OCI-LY1 (cell line): ENCODE measurements at regions not wholly inside any gene's neighbourhood (a gene's known extent, or its start where the extent isn't known, plus 50 kb on each side); places are given as distances from the start of the nearest gene placed in this dataset.

Source experiments
- EZH2 ChIP-seq: fragments of 200-600 bp; sonication (generic), shearing (Covaris generic); IDR thresholded peaks from 2 replicates; pipeline ENCODE4 v1.8.0; 2017; ENCODE audit warnings: borderline replicate concordance, mixed run types, mild to moderate bottlenecking, antibody characterized with exemption, low read length, moderate library complexity, mixed read lengths
- TF ChIP-seq, protein P1 (sequence below): fragments of 200-600 bp; sonication (generic), shearing (Covaris generic); IDR thresholded peaks from 2 replicates; pipeline ENCODE4 v1.5.1; 2017; ENCODE audit warnings: mild to moderate bottlenecking, antibody characterized with exemption, low read length, moderate library complexity, mixed read lengths

DNA sequence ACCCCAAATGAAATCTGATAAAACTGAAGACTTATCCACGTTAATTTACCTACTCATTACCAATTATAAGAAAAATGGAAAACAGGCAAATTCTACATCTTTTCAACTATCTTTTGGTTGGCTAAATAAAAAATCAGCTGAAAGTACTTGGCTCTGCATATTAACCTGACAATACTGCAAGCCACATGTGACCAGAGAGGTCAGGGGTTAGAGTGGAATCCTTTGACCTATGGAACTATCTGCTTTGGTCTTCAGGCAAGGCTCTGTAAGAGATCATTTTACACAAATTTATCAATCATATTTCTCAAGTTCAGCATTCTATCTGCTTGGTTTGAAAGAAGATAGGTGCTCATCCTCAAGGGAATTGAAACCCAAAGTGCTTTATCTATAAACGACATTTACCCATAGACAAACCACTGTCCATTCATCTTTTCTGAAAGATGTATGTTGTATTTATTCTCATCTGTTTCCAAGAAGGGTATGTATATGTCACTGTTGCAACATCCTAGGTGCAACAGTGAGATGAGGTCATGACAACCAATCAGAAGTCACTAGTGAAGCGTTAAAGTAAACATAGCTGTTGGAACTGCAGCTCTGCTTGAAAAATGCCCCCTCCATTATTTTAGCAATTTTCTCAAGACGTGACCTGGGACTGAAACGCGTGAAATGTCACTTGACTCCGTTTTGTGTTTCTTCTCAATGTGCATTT, 144.9 kb upstream of the POU5F2 start:
- TF ChIP-seq, protein P1, sequence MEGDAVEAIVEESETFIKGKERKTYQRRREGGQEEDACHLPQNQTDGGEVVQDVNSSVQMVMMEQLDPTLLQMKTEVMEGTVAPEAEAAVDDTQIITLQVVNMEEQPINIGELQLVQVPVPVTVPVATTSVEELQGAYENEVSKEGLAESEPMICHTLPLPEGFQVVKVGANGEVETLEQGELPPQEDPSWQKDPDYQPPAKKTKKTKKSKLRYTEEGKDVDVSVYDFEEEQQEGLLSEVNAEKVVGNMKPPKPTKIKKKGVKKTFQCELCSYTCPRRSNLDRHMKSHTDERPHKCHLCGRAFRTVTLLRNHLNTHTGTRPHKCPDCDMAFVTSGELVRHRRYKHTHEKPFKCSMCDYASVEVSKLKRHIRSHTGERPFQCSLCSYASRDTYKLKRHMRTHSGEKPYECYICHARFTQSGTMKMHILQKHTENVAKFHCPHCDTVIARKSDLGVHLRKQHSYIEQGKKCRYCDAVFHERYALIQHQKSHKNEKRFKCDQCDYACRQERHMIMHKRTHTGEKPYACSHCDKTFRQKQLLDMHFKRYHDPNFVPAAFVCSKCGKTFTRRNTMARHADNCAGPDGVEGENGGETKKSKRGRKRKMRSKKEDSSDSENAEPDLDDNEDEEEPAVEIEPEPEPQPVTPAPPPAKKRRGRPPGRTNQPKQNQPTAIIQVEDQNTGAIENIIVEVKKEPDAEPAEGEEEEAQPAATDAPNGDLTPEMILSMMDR: no peak
- no peak for TF ChIP-seq EZH2
